ENCODE measurements at regions not wholly inside any gene's neighbourhood (a gene's known extent, or its start where the extent isn't known, plus 50 kb on each side); places are given as distances from the start of the nearest gene placed in this dataset.

- TF ChIP-seq CTCF (conservative IDR thresholded peaks at IDR 0.05; ENCODE audit: low read length) (no peak), EZH2phosphoT487 (IDR thresholded peaks at IDR 0.05; ENCODE audit: borderline replicate concordance) (no peak)
Measured at GRCh38 chr2:234412726-234413125, 84.2 kb downstream of the ARL4C start.

All from Loucy (cell line).